Muscle layer of duodenum (tissue), 2 donors: ENCODE measurements at regions not wholly inside any gene's neighbourhood (a gene's known extent, or its start where the extent isn't known, plus 50 kb on each side); places are given as distances from the start of the nearest gene placed in this dataset.

Experiments
- H3K27ac ChIP-seq: one replicate; pipeline ENCODE4 v1.7.0; 2013; ENCODE audit warnings: mild to moderate bottlenecking, low read length
- H3K27me3 ChIP-seq: one replicate; pipeline ENCODE4 v1.7.0; 2013; ENCODE audit warnings: low read depth, mild to moderate bottlenecking, control low read depth, low read length
- H3K36me3 ChIP-seq, 2 donors: one replicate each; pipeline ENCODE4 v1.7.0; 2013; ENCODE audit warnings: low read length in 2 of 2, control low read depth in 1 of 2, mild to moderate bottlenecking in 1 of 2; ENCODE audit not compliant: insufficient read depth in 2 of 2, control insufficient read depth in 1 of 2
- H3K4me1 ChIP-seq, 2 donors: one replicate each; pipeline ENCODE4 v1.7.0; 2013; ENCODE audit warnings: low read length in 2 of 2, mild to moderate bottlenecking in 2 of 2, control low read depth in 1 of 2, moderate library complexity in 1 of 2; ENCODE audit not compliant: insufficient read depth in 2 of 2, control insufficient read depth in 1 of 2
- H3K4me3 ChIP-seq, 2 donors: one replicate each; pipeline ENCODE4 v1.7.0; 2013; ENCODE audit warnings: low read length in 2 of 2, low read depth in 1 of 2, mild to moderate bottlenecking in 1 of 2
- H3K9me3 ChIP-seq, 2 donors: one replicate each; pipeline ENCODE4 v1.7.0; 2013; ENCODE audit warnings: low read length in 2 of 2, control low read depth in 1 of 2, mild to moderate bottlenecking in 1 of 2; ENCODE audit not compliant: control insufficient read depth in 1 of 2
- donor health status: healthy.

GRCh38 chr20:11431621-11432020 is 486.1 kb upstream of the BTBD3 start:
- no peaks in the 10 kb centered on the region for H3K4me1 ChIP-seq
- no peaks in the 10 kb centered on the region for H3K27me3 ChIP-seq
- no peak overlapping the region for H3K4me3 ChIP-seq
- peaks cover 0 to 6% of the 10 kb centered on the region in 2 donors for H3K9me3 ChIP-seq
- no peak overlapping the region for H3K27ac ChIP-seq
- H3K36me3 ChIP-seq = no peaks in the 10 kb centered on the region

- Histone ChIP-seq H3K4me1 (no peaks in the 10 kb centered on the region), H3K36me3 (no peaks in the 10 kb centered on the region), H3K27ac (no peak overlapping the region), H3K9me3 (peaks cover 0 to 6% of the 10 kb centered on the region in 2 donors), H3K4me3 (no peak overlapping the region), H3K27me3 (no peaks in the 10 kb centered on the region)
These were observed 485.3 kb upstream of the BTBD3 start for GRCh38 chr20:11432407-11432806.

- H3K27me3 ChIP-seq = no peaks in the 10 kb centered on the region
- no peaks in the 10 kb centered on the region for H3K36me3 ChIP-seq
- peaks cover 0 to 6% of the 10 kb centered on the region in 2 donors for H3K9me3 ChIP-seq
- no peak overlapping the region for H3K27ac ChIP-seq
- no peak overlapping the region for H3K4me3 ChIP-seq
- H3K4me1 ChIP-seq = no peaks in the 10 kb centered on the region
These were observed 481.4 kb upstream of the BTBD3 start for GRCh38 chr20:11436113-11436905.

- H3K4me3 ChIP-seq = no peak overlapping the region
- no peaks in the 10 kb centered on the region for H3K36me3 ChIP-seq
- H3K27ac ChIP-seq = no peak overlapping the region
- H3K9me3 ChIP-seq = peaks cover 0 to 6% of the 10 kb centered on the region in 2 donors
- no peaks in the 10 kb centered on the region for H3K27me3 ChIP-seq
- H3K4me1 ChIP-seq = no peaks in the 10 kb centered on the region
These were observed 480.6 kb upstream of the BTBD3 start for GRCh38 chr20:11437090-11437489.

- Histone ChIP-seq H3K36me3 (no peaks in the 10 kb centered on the region), H3K4me1 (no peaks in the 10 kb centered on the region)
These were observed 479.9 kb upstream of the BTBD3 start for GRCh38 chr20:11437611-11438380.

GRCh38 chr20:11438412-11438811 is 479.3 kb upstream of the BTBD3 start:
- Histone ChIP-seq H3K9me3 (peaks cover 0 to 6% of the 10 kb centered on the region in 2 donors), H3K4me3 (no peak overlapping the region), H3K27ac (no peak overlapping the region), H3K27me3 (no peaks in the 10 kb centered on the region), H3K36me3 (no peaks in the 10 kb centered on the region), H3K4me1 (no peaks in the 10 kb centered on the region)

More at GRCh38 chr20:11437611-11438380, 479.9 kb upstream of the BTBD3 start:
- H3K4me3 ChIP-seq = no peak overlapping the region
- no peak overlapping the region for H3K27ac ChIP-seq
- H3K27me3 ChIP-seq = no peaks in the 10 kb centered on the region
- peaks cover 0 to 6% of the 10 kb centered on the region in 2 donors for H3K9me3 ChIP-seq

GRCh38 chr20:11443382-11444119 is 474.1 kb upstream of the BTBD3 start:
- H3K4me1 ChIP-seq = no peaks in the 10 kb centered on the region
- no peak overlapping the region for H3K4me3 ChIP-seq
- no peak overlapping the region for H3K27ac ChIP-seq
- no peaks in the 10 kb centered on the region for H3K9me3 ChIP-seq
- H3K36me3 ChIP-seq = no peaks in the 10 kb centered on the region
- H3K27me3 ChIP-seq = no peaks in the 10 kb centered on the region

GRCh38 chr20:11445161-11445560 is 472.5 kb upstream of the BTBD3 start:
- H3K4me3 ChIP-seq = no peak overlapping the region
- no peaks in the 10 kb centered on the region for H3K27me3 ChIP-seq
- H3K36me3 ChIP-seq = no peaks in the 10 kb centered on the region
- no peaks in the 10 kb centered on the region for H3K9me3 ChIP-seq
- no peak overlapping the region for H3K27ac ChIP-seq
- no peaks in the 10 kb centered on the region for H3K4me1 ChIP-seq

GRCh38 chr20:11445891-11446290 is 471.8 kb upstream of the BTBD3 start:
- H3K4me1 ChIP-seq = no peaks in the 10 kb centered on the region
- H3K9me3 ChIP-seq = no peaks in the 10 kb centered on the region
- no peak overlapping the region for H3K27ac ChIP-seq
- no peaks in the 10 kb centered on the region for H3K27me3 ChIP-seq
- no peaks in the 10 kb centered on the region for H3K36me3 ChIP-seq
- H3K4me3 ChIP-seq = no peak overlapping the region

GRCh38 chr20:11447371-11448100 is 470.2 kb upstream of the BTBD3 start:
- H3K4me3 ChIP-seq = no peak overlapping the region
- no peaks in the 10 kb centered on the region for H3K36me3 ChIP-seq
- H3K9me3 ChIP-seq = no peaks in the 10 kb centered on the region
- H3K4me1 ChIP-seq = no peaks in the 10 kb centered on the region
- H3K27me3 ChIP-seq = no peaks in the 10 kb centered on the region
- no peak overlapping the region for H3K27ac ChIP-seq

GRCh38 chr20:11448554-11448953 is 469.1 kb upstream of the BTBD3 start:
- H3K4me3 ChIP-seq = no peak overlapping the region
- no peaks in the 10 kb centered on the region for H3K9me3 ChIP-seq
- no peaks in the 10 kb centered on the region for H3K4me1 ChIP-seq
- no peak overlapping the region for H3K27ac ChIP-seq
- no peaks in the 10 kb centered on the region for H3K27me3 ChIP-seq
- H3K36me3 ChIP-seq = no peaks in the 10 kb centered on the region
